Stimulated activated CD4-positive, alpha-beta T cell treated with anti-CD3 and anti-CD28 coated beads, Interleukin-4, amount 100 ng/mL, for 24 hours (primary cell): ENCODE measurements at regions not wholly inside any gene's neighbourhood (a gene's known extent, or its start where the extent isn't known, plus 50 kb on each side); places are given as distances from the start of the nearest gene placed in this dataset.
"Not testable (repeated sequence)": the region's sequence is repeated elsewhere in the genome, so short reads cannot be mapped to it uniquely, and the experiment has no call there.

Experiments used
- DNase-seq: peaks from one replicate; pipeline ENCODE4 v3.0.0-alpha.2; 2020

DNA sequence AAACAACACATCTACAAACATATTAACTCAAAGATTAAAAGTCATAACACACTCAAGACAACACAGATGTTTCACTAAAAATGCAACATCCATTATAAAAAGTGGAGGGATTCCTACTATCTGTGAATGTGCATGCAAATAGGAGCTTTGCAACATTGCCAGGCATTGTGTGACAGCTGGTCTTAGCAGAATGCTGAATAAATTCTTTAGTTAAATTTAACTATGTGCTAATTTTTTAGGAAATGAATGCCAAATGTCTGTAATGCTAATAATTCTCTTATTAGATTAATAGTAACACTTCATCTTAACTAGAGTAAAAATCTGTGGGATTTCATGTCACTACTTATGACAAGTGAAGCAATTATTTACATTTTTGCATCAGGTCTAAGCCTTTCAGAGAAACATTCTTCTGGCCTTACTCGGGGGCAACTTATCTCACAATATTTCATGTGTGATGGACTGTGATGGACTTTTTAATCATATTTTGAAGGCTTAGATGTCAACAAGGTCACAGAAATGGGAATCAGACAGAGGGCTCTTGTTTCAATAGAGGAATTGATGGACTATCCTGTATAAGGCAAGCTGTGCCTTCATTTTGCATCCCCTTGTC, 524.6 kb upstream of the KCND2 start:
- DNase-seq = no peak

DNA sequence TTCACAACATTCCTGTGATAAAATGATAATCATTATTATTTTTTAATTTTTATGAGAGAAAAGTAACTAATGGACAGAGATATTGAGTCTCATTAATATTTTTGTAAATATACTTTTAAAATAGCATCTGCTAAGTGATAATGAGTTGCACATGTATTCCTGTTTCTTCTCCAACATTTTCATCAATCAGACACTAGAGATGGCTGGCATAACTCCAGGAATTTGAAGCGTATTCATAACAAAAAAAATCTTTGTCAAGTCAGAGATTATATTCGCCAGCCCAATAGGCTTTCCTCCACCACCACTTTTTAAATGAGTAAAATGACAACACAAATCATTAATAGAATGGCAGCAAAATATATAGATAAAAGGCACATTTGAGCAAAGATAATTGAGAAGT, 524.0 kb upstream of the KCND2 start:
- no peak for DNase-seq

DNA sequence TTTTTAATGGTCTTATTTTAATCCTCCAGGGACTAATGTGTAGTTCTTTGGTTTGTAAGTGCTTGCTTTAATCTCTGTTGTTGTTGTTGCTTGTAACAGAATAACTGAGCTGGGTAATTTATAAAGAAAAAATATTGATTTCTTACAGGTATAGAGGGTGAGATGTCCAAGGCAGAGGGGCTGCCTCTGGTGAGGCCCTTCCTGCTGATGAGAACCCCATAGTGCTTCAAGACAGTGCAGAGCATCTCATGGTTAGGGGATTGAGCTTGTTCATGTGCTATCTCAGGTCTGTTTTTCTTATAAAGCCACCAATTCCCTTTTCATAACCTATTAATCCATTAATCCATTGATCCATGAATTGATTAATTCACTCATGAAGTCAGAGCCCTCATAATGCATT, 516.3 kb upstream of the KCND2 start:
- DNase-seq = no peak

DNA sequence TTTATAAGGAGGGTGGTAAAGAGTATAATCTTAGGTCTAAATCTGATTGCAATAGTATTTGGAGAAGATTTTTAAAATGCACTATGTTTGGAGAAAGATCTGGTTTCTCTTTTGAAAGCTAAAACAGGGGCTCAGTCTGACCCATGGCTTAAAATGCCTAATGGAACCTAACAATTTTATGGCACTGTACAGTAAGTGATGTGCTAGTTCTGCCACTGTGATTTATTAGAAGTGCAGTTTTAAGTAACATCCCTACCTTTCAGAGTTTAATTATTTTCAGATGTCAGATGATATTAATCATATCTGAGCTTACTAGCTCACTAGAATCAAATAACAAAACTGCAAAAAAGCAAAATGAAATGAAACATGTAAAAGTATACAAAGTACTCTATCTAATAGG, 514.7 kb upstream of the KCND2 start:
- DNase-seq = no peak

DNA sequence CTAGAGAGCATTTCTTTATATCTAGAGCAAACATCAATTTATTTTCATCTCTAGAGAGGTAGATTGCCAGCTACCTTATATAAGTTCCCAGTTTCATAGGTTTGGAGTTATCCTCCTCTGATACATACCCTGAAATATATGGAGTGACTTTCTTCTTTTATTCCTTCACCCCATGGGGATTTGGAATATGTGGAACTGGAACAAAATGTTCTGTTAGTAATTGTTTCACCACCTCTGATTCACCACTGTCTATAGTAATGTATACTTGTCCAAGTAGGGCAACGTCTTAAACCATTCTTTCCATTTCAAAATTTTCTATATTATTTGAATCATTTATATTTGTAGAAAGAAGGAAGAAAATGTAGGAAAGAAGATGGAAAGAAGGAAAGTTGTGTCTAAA, 511.2 kb upstream of the KCND2 start:
- DNase-seq = no peak

DNA sequence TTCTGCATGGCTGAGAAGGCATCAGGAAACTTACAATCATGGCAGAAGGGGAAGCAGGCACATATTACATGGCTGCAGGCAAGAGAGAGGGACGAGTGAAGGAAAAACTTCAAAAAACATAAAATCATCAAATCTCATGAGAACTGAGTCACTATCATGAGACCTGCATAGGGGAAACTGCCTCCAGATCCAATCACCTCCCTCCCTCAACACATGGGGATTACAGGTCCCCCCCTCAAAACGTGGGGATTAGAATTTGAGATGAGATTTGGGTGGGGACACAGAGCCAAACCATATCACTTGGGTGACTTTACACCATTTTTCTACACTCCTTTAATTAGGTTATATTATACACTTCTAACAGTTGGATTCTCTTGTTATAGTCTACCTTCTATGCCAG, 490.7 kb upstream of the KCND2 start:
- DNase-seq = no peak

DNA sequence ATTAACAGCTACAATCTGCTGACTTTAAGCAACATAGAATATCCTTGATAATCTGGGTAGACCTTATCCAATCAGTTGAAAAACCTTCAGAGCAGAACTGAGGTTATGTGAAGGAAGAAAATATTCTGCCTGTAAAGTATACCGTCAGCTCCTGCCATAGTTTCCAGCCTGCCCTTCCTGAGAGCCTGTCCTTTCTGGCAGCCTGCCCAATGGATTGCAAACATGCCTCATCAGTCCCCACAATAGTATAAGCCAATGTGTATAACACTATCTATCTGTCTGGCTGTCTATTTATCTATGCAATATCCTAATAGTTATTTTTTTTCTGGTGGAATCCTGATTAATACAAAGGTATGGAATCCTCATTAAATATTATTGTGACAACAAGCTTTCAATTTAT, 489.2 kb upstream of the KCND2 start:
- DNase-seq = no peak

DNA sequence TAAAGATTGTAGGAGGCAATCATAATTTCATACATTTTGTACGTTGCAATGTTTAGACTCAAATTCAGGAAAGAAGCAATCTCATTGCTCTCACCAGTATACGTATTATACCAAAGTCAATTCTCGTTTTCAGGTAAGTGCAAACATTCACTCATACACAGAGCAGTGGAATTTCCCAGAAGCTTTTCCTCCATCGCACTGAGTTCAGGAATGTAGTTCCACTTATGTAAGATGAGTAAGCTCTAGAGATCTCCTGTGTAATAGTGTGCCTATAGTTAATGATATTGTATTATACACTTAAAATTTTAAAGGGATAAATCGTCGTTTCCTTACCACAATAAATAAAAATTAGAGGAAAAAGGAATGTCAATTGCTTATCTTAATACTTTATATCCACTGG, 470.8 kb upstream of the KCND2 start:
- DNase-seq = no peak

DNA sequence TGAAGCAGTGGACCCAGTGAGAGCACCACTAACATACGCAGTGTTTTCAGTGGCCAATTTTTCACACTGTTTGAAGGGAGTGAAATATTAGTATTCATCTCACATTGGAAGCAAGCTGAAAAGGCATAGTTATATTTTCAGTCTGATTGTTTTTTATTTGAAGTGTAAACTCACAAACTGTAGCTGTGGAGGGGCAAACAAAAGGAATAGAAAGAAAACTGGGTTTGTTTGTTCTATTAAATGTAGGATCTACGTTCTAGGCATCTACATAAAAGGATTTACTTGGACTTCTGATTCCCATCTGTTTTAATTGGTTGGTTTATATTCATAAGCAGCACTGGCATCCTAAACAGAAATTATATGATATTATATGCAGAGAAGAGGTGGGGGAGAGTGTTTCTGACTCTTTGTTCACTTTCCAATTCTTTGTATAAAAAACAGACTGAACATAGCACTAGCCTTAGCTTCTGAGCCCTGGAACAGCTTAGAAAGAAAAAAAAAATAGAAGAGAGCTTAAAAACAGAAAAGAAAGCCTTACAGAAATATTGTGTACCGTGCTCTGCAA, 447.8 kb upstream of the KCND2 start:
- DNase-seq = no peak

DNA sequence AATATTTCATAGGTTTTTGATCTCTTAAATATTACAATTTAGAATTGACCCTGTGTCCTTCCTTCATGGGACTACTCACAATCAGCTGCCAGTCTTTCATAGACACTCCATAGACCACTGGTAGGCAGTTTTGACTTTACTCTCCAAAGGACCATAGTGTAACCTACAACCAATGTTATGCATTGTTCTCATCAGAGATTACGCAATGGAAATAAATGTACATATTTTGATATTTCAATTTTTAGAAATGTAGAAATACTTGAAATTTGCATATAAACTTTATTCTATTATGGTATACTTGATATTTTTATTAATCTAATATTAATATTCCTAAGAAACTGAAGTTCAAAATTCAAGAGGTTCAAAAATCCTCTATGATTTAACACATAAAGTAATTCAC, 446.4 kb upstream of the KCND2 start:
- no peak for DNase-seq

DNA sequence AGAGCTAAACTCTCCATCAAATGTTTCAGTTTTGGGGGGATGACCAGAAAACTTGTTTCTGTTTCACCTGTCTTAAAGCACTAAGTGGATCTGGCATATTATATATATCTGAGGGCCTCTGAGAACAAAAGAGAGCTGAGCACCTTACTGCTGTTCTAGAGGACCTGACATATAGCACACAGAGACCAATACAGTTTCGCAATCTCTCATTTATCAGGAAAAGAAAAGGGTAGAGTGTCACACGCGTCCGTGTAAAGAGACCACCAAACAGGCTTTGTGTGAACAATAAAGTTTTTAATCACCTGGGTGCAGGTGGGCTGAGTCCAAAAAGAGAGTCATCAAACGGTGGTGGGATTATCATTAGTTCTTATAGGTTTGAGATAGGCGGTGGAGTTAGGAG, 434.5 kb upstream of the KCND2 start:
- no peak for DNase-seq

DNA sequence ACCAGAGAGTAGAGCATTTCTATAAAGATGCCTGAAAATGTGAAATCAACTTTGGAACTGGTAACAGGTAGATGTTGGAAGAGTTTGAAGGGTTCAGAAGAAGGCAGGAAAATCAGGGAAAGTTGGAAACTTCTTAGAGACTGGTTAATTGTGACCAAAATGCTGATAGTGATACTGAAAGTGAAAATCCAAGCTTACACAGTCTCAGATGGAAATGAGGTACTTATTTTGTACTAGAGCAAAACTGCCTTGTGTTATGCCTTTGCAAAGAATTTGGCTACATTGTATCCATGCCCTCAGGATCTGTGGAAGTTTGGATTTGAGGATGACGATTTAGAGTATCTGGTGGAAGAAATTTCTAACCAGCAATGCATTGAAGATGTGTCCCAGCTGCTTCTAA, 430.6 kb upstream of the KCND2 start:
- DNase-seq = no peak

DNA sequence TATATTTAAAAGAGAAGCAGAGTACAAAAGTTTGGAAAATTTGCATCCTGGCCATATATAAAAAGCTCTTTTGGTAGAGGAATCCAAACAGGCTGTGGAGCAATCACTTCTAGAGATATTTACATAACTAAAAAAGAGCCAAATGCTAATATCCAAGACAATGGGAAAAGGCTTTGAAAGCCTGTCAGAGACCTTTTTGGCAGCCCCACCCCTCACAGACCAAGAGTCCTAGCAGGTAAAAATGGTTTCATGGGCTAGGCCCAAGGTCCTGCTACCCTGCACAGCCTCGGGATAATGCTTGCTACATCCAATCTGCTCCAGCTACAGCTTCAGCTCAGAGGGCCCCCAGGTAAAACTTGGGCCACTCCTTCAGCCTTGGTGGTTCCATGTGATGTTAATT, 430.2 kb upstream of the KCND2 start:
- DNase-seq = no peak

DNA sequence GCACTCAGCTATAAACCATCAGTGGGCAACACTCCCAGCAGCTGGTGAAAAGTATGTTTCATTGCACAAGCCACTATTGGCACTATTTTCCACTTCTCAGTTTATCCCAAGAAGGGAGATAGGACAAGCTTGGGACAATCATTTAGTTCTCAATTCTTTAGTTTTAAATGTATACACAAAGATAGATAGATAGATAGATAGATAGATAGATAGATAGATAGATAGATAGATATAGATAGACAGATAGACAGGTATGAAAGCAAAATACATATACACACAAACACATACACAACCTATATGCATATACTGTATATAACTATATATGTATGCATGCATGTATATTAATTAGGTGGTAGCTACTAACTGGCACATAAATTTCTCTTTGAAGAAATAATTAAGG, 411.6 kb upstream of the KCND2 start:
- no peak for DNase-seq

DNA sequence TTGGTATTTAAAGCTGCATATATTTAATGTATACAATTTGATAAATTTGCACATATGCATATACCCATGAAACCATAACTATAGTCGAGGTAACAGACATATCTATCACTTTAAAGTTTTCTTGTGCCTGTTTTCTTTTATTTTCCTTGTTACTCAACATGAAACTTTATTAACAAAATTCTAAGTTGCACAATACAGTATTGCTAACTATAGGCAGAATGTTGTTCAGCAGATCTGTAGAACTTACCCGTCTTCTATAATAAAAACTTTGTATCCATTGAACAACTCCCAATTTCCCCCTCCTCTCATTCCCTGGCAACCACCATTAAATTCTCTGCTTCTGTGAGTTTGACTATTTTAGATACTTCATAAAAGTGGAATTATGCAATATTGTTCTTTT, 404.6 kb upstream of the KCND2 start:
- DNase-seq = no peak

DNA sequence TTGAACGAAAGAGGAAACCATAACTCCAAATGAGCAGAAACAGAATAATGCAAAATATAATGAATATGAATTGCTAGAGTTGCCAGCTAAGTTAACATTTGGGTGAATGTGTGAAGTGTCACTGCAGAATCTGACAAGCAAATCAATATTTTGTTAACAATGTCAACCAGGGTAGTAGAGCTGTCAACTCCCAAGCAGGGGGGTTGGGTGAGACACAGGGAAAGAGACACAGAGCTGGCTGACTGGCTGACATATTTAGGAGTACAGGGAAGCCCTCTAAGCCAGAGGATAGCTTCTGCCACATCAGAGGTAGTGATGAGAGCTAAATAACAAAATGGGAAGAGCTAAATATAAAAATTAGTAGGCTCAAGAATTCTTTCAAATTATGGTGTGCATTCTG, 393.1 kb upstream of the KCND2 start:
- DNase-seq = no peak

DNA sequence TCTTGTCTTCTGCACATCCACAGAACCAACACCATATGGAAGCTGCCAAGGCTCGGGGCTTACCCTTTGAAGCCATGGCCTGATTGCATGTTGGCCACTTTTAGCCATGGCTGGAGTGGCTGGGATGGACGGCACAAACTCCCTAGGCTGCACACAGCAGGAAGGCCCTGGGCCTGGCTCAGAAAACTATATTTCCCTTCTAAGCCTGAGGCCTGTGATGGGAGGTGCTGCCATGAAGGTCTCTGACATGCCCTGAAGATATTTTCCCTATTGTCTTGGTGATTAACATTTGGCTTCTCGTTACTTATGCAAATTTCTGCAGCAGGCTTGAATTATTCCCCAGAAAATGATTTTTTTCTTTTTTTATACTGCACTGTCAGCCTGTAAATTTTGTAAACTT, 387.0 kb upstream of the KCND2 start:
- DNase-seq = no peak

DNA sequence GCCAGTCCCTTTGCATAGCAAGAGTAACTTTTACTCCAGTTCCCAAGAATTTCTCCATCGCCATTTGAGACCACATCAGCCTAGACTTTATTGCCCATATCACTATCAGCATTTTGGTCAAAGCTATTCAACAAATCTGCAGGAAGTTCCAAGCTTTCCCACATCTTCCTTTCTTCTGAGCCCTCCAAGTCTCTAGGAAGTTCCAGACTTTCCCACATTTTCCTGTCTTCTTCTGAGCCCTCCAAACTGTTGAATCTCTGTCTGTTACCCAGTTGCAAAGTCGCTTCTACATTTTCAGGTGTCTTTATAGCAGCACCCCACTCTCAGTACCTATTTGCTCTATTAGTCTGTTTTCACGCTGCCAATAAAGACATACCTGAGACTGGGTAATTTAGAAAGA, 386.4 kb upstream of the KCND2 start:
- DNase-seq = not testable (repeated sequence)

DNA sequence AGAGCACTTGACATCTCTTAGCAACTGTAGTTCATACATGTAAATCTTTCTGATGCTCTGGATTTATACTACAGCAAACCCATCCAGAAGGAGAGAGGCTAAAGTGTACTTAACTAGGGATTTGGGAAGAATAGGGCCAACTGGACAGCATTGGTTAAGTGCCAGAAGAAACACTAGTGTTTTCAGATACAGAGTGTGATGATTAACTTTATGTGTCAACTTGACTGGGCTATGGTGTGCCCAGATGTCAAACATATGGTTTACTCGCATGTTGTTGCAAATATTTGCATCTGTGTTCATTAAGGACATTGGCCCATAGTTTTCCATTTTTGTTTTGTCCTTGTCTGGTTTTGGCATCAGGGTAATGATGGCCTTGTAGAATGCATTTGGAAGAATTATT, 384.7 kb upstream of the KCND2 start:
- DNase-seq = no peak

DNA sequence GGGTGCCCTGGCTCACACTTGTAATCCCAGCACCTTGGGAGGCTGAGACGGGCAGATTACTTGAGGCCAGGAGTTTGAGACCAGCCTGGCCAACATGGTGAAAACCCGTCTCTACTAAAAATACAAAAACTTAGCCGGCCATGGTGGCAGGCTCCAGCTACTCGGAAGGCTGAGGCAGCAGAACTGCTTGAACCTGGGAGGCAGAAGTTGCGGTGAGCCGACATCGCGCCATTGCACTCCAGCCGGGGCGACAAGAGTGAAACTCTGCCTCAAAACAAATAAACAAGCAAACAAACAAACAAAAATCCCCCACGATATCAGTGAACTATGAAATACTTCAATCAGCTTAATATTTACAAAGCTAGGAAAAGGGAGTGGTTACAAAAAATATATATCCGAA, 382.3 kb upstream of the KCND2 start:
- no peak for DNase-seq

DNA sequence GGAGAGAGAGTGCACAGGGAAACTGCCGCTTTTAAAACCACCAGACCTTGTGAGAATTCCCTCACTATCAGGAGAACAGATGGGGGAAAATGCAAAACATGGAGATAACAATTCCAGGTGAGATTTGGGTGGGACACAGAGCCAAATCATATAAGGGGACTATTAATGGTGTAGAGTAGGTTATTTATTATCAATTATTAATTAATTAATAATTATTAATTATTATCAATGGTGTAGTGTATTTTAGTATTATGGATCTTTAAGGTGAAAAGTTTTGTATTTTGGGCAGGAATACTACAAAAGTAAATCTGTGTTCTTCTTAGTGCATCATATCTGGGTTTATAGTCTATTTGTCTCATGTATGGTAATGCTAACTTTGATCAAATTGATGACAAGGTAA, 377.7 kb upstream of the KCND2 start:
- no peak for DNase-seq

DNA sequence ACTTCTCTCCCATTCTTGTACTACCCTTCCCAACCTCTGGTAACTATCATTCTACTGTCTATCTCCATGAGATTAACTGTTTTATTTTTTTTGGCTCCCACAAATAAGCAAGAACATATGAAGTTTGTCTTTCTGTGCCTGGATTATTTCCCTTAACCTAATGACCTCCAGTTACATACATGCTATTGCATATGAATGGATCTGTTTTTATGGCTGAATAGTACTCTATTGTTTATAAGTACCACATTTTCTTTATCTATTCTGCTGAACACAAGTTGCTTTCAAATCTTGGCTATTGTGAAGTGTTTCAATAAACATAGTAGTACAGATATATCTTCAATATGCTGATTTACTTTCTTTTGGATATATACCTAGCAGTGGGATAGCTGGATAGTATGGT, 376.6 kb upstream of the KCND2 start:
- DNase-seq = no peak

DNA sequence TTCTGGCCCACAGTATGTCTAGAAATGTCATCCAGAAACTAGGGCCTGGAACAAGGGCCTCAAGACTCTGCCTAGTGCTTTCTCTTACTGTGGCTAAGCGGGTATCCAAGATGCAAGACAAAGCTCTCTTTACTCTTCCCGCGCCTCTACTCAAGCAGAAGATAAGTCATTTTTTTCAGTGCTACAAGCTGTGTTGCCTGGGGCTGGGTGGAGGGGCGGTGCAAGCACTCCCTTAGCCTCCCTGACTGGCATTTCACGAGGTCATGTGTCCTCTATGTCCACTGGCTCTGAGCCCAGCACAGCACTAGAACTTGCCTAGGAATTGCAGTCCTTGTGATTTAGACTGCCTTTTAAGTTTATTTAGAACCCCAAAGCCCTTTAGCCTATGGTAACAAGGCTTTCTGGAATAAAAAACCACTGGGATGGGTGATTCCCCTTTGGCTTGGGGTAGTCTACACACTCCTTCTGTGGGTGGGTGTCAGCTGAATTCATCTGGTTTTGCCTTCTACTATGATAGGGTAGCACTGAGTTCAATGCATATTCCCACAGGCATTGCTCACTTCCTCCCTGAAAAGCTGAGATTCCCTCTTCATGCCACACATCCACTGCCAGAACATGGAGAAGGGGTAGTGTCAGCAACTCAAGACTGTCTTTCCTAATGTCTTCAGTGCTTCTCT, 371.8 kb upstream of the KCND2 start:
- DNase-seq = no peak

DNA sequence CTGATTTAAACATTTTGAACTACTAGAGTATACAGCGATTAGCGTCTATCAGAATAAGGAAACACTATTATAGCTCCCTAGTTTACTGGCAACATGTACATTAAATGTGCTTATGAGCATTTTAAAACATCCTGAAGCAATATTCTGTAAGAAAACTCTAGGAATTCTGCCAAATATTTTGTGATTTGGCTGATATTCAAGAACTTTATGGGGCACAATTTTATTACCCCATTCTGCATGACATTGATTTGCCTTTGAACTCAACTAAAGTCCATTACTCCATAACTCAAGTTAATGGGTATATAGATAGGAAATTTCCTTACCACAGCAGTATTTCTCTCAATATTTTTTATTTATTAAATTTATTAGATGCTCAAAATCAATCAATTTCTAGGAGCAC, 369.9 kb upstream of the KCND2 start:
- DNase-seq = no peak

DNA sequence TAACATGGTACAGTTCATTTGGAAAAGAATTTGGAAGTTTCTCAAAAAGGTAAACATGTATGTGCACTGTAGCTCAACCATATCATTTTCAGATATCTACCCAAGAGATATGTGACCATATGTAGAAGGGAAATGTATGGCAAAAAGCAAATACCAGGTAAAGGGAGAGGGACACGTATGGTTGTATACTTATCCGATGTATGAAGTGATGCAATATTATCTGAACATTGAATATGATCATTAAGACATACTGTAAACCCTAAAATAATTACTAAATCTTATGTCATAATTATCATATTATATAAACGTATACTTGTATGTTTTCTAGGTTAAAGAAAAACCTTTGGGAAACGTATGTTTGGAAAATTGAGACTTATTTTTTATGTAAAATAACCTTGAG, 367.5 kb upstream of the KCND2 start:
- DNase-seq = no peak
